GM23338 (cell line): ENCODE measurements at regions not wholly inside any gene's neighbourhood (a gene's known extent, or its start where the extent isn't known, plus 50 kb on each side); places are given as distances from the start of the nearest gene placed in this dataset.

Experiments
- ATAC-seq: fragments of 200-7000 bp; cut with Tn5 transposase; 3 replicates; pipeline ENCODE4 v1.9.1; 2020
- DNase-seq: peaks from one replicate; pipeline ENCODE4 v3.0.0-alpha.2; 2015; ENCODE audit warnings: low spot score
- H2AFZ ChIP-seq: fragments of 200-600 bp; sonication (generic); 2 replicates; pipeline ENCODE4 v1.8.0; 2016; ENCODE audit warnings: antibody characterized with exemption, mild to moderate bottlenecking, moderate library complexity
- H3F3A ChIP-seq: fragments of 200-600 bp; sonication (generic); replicated peaks from 2 replicates; pipeline ENCODE4 v1.8.0; 2017; ENCODE audit warnings: antibody characterized with exemption, mixed run types, low read depth
- H3K27ac ChIP-seq: fragments of 200-600 bp; sonication (generic); 2 replicates; pipeline ENCODE4 v1.6.1; 2016; ENCODE audit warnings: low read depth
- H3K27me3 ChIP-seq: fragments of 200-600 bp; sonication (generic); 2 replicates; pipeline ENCODE4 v1.8.0; 2016; ENCODE audit warnings: mild to moderate bottlenecking, mixed run types, moderate library complexity; ENCODE audit not compliant: insufficient read depth
- H3K36me3 ChIP-seq: fragments of 200-600 bp; sonication (generic); 2 replicates; pipeline ENCODE4 v1.8.0; 2016; ENCODE audit warnings: mild to moderate bottlenecking; ENCODE audit not compliant: insufficient read depth
- H3K4me1 ChIP-seq: fragments of 200-600 bp; sonication (generic); 2 replicates; pipeline ENCODE4 v1.8.0; 2016; ENCODE audit warnings: mild to moderate bottlenecking, moderate library complexity; ENCODE audit not compliant: insufficient read depth
- H3K4me2 ChIP-seq: fragments of 200-600 bp; sonication (generic); 2 replicates; pipeline ENCODE4 v1.7.1; 2017; ENCODE audit warnings: mixed run types
- H3K4me3 ChIP-seq: fragments of 200-600 bp; sonication (generic); 2 replicates; pipeline ENCODE4 v1.6.1; 2016; ENCODE audit warnings: mixed run types
- H3K79me2 ChIP-seq: fragments of 200-600 bp; sonication (generic); replicated peaks from 2 replicates; pipeline ENCODE4 v1.8.0; 2017; ENCODE audit warnings: mild to moderate bottlenecking; ENCODE audit not compliant: insufficient read depth
- H3K9me2 ChIP-seq: fragments of 200-600 bp; sonication (generic); 2 replicates; pipeline ENCODE4 v1.8.0; 2017; ENCODE audit not compliant: insufficient read depth
- H4K20me1 ChIP-seq: fragments of 200-600 bp; sonication (generic); replicated peaks from 2 replicates; pipeline ENCODE4 v1.8.0; 2017; ENCODE audit warnings: mild to moderate bottlenecking; ENCODE audit not compliant: insufficient read depth
- H3K27ac Mint-ChIP-seq: 2 replicates; pipeline ENCODE4 v1.8.0; 2020; ENCODE audit warnings: inconsistent platforms, mild to moderate bottlenecking, moderate library complexity, mixed read lengths
- H3K27me3 Mint-ChIP-seq: 3 replicates; pipeline ENCODE4 v1.8.0; 2022; ENCODE audit warnings: low read depth, mild to moderate bottlenecking, moderate library complexity, mixed read lengths, inconsistent platforms; ENCODE audit not compliant: insufficient read depth, poor library complexity
- H3K36me3 Mint-ChIP-seq: 3 replicates; pipeline ENCODE4 v1.8.0; 2021; ENCODE audit warnings: low read depth, mild to moderate bottlenecking, inconsistent platforms, moderate library complexity, mixed read lengths
- H3K4me1 Mint-ChIP-seq: 3 replicates; pipeline ENCODE4 v1.8.0; 2020; ENCODE audit warnings: mild to moderate bottlenecking, inconsistent platforms, mixed read lengths
- H3K4me3 Mint-ChIP-seq: 3 replicates; pipeline ENCODE4 v1.8.0; 2021; ENCODE audit warnings: moderate library complexity, mild to moderate bottlenecking, inconsistent platforms, mixed read lengths
- H3K9me3 Mint-ChIP-seq: 3 replicates; pipeline ENCODE4 v1.8.0; 2020; ENCODE audit warnings: moderate library complexity, mild to moderate bottlenecking, inconsistent platforms, mixed read lengths
- CREB1 ChIP-seq: fragments of 250-450 bp; sonication (Bioruptor Pico); IDR thresholded peaks from 2 replicates; pipeline ENCODE4 v1.5.0; 2020; ENCODE audit warnings: low read depth, mild to moderate bottlenecking, moderate library complexity
- CTCF ChIP-seq, 2 experiments: fragments of 200-600 bp in 1 of 2; sonication (generic) in 1 of 2; conservative IDR thresholded peaks; 2 replicates each; pipeline versions ENCODE4 v1.5.1 to v1.6.1; 2016 to 2017; ENCODE audit warnings: antibody characterized with exemption in 2 of 2, low read depth in 2 of 2, mild to moderate bottlenecking in 2 of 2, moderate library complexity in 1 of 2
- ETS1 ChIP-seq: IDR thresholded peaks from 2 replicates; pipeline ENCODE4 v1.6.1; 2016; ENCODE audit warnings: antibody characterized with exemption
- EZH2 ChIP-seq: fragments of 200-600 bp; sonication (generic); IDR thresholded peaks from one replicate; pipeline ENCODE4 v1.8.0; 2017; ENCODE audit warnings: antibody characterized with exemption, mild to moderate bottlenecking, low read depth; ENCODE audit not compliant: unreplicated experiment
- EZH2phosphoT487 ChIP-seq: fragments of 200-600 bp; sonication (generic); IDR thresholded peaks from one replicate; pipeline ENCODE4 v1.8.1; 2018; ENCODE audit warnings: antibody characterized with exemption; ENCODE audit not compliant: unreplicated experiment
- JUNB ChIP-seq: IDR thresholded peaks from one replicate; pipeline ENCODE4 v1.6.1; 2016; ENCODE audit warnings: antibody characterized with exemption; ENCODE audit not compliant: unreplicated experiment
- NANOG ChIP-seq: IDR thresholded peaks from 2 replicates; pipeline ENCODE4 v1.6.1; 2016; ENCODE audit warnings: antibody characterized with exemption, borderline replicate concordance
- POLR2AphosphoS5 ChIP-seq: IDR thresholded peaks from 2 replicates; pipeline ENCODE4 v1.6.1; 2016; ENCODE audit warnings: antibody characterized with exemption, low read depth
- REST ChIP-seq: IDR thresholded peaks from one replicate; pipeline ENCODE4 v1.6.1; 2018; ENCODE audit warnings: antibody characterized with exemption; ENCODE audit not compliant: unreplicated experiment
- STAT1 ChIP-seq: IDR thresholded peaks from one replicate; pipeline ENCODE4 v1.6.1; 2016; ENCODE audit warnings: antibody characterized with exemption; ENCODE audit not compliant: unreplicated experiment
- ZNF114 ChIP-seq: fragments of 250-450 bp; sonication (Bioruptor Pico); IDR thresholded peaks from 2 replicates; pipeline ENCODE4 v1.5.0; 2020; ENCODE audit warnings: mild to moderate bottlenecking, moderate library complexity
- ZNF331 ChIP-seq: fragments of 250-450 bp; sonication (Bioruptor Pico); IDR thresholded peaks from 2 replicates; pipeline ENCODE4 v1.5.0; 2020; ENCODE audit warnings: low read depth, mild to moderate bottlenecking, moderate library complexity
- ZNF462 ChIP-seq: fragments of 250-450 bp; sonication (Bioruptor Pico); IDR thresholded peaks from 2 replicates; pipeline ENCODE4 v1.5.0; 2020; ENCODE audit warnings: mild to moderate bottlenecking, moderate library complexity

- no peaks in the 10 kb centered on the region for H3K36me3 Mint-ChIP-seq
- no peak overlapping the region for H3K27ac Mint-ChIP-seq
- H3K9me3 Mint-ChIP-seq, result 0 out of 3 replicates have a peak, but pooled peaks cover 6% of the 10 kb centered on the region
- Histone ChIP-seq H4K20me1 (no peaks in the 10 kb centered on the region), H3K36me3 (no peaks in the 10 kb centered on the region), H3K27me3 (no peaks in the 10 kb centered on the region), H3K79me2 (no peaks in the 10 kb centered on the region), H3K9me2 (no peaks in the 10 kb centered on the region), H3K4me3 (no peak overlapping the region), H3K4me2 (no peak overlapping the region), H2AFZ (no peak overlapping the region), H3K27ac (no peak overlapping the region), H3K4me1 (no peaks in the 10 kb centered on the region), H3F3A (no peaks in the 10 kb centered on the region)
- no peak overlapping the region for H3K4me3 Mint-ChIP-seq
- ATAC-seq (no peak), DNase-seq (no peak)
- peaks cover 12% of the 10 kb centered on the region for H3K27me3 Mint-ChIP-seq
- TF ChIP-seq EZH2 (no peak), JUNB (no peak), REST (no peak), CTCF (conservative IDR thresholded peaks at IDR 0.05; ENCODE audit: low read depth in 2 of 2) (no peak), STAT1 (no peak), ZNF114 (CRISPR knock-in tag) (no peak), ZNF462 (CRISPR knock-in tag) (no peak), ZNF331 (CRISPR knock-in tag) (no peak), NANOG (no peak), CREB1 (CRISPR knock-in tag) (no peak), POLR2AphosphoS5 (no peak), EZH2phosphoT487 (no peak), ETS1 (no peak)
- peaks cover 8% of the 10 kb centered on the region; the same call in 2 of the 3 replicates for H3K4me1 Mint-ChIP-seq
Measured at GRCh38 chr16:86037999-86038925, 139.3 kb downstream of the IRF8 start.
